GM15510 (cell line): ENCODE measurements at regions not wholly inside any gene's neighbourhood (a gene's known extent, or its start where the extent isn't known, plus 50 kb on each side); places are given as distances from the start of the nearest gene placed in this dataset.

Experiments
- POLR2A ChIP-seq: IDR thresholded peaks from 3 replicates; pipeline ENCODE4 v1.6.1; 2011; ENCODE audit warnings: borderline replicate concordance; ENCODE audit not compliant: insufficient read length; ENCODE audit errors: extremely low read depth

DNA sequence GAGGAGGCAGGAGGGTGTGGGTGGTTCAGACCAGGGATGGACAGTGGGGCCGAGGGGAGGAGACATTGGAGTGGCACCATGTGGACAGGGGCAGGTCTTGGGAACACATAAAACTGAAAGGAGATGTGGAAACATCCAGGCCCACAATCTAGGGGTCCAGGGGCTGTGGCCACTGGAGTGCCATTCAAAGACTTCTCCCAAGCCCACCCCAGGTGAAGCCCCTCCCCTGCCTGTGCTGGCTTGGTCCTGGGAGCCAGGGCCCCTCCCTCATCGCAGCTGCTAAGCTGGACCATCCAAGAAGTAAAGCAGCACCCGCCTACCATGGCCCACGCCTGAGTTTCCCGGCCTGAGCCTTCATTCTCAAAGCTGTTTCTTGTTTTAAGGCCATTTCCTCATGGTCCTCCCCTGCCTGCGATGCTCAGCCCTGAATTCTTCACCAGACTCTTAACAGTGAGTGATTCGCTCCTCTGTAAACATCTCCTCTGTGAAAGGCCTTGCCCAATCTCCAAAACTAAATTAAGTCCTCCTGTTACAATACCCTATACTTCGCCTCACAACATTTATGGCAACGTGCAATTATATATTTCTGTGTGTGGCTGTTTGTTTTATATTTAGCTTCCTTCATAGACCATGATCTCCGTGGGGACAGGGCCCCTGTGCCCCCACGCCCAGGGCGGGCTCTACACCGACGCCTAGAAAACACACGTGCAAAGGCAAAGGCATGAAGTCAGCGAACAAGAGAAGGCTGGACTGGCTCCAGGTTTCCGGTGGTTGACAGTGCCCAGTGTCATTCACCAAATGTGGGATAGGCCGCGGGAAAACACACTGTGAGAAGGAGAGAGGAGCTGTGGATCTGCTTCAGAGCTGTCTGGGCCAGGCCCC, 267.8 kb downstream of the ERMARD start:
- TF ChIP-seq POLR2A = no peak

DNA sequence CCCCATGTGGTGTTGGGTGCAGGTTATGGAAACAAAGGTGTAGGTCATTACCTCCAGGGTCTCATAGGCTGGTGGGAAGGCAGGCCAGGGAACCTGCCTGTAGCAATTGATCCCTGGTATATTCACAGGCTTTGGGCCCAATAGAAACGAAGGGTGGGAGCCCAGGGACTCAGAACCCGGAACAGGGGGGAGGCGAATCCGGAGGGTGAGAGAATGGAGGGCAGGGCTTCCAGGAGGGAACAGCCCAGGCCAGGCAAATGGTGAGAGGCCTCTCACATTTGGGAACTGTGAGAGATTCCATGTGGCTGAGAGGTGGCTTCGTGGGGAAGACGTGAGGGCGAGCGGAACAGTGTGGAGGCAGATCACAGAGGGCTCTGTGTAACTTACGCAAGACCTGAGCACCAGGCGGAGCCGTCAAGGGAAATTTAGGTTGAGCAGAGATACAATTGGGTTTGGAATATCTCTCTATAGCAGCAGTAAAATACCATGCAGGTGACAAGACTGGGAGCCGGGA, 267.1 kb downstream of the ERMARD start:
- no peak for TF ChIP-seq POLR2A

DNA sequence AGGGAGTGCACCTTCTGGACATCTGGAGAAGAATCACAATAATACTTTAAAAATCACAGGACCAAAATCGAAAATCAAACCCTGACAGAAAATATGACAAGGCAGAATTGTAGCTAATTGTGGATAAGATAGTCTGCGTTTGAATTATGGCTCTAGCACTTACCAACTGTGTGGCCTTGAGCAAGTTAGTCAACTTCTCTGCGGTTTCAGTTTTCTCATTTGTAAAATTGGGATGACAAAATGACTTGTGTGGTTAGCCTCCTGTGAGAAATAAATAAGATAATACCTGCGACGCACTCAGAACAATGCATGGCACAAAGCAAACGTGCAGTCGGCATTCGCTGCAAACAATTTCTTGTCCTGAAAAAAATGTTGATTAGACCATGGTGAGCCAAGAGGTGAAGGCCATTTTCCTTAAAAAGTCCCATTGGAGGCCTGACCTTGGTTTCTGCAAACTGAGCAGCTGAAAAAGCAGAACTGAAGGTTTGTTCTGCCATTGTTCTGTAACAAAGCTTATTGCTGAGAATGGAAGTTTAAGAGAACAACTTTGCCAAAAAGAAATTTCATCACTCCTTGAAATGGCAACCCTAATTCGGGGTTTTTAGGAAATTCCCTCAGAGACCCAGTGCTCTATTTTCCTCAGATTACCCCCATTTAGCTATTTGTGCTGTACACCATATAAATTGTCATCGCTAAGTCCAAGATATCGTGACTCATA, 266.3 kb downstream of the ERMARD start:
- TF ChIP-seq POLR2A = no peak

DNA sequence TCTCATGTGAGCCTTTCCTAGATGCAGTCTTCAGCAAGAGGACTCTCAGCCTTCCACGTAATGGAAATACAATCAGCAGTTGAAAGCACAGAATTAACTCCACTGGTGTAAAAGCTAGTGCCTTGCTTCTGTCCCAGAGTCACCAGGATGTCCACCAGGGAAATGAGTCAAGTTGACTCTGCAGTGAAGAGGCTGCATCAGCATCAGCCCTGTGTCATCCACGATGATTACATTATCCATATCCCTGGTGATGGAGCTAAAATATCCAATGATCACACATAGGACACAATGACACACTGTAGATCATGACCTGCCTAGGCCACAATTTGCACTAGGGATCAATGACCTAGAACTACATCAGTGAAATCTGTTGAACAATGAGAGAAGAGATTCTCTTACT, 262.4 kb downstream of the ERMARD start:
- no peak for TF ChIP-seq POLR2A

DNA sequence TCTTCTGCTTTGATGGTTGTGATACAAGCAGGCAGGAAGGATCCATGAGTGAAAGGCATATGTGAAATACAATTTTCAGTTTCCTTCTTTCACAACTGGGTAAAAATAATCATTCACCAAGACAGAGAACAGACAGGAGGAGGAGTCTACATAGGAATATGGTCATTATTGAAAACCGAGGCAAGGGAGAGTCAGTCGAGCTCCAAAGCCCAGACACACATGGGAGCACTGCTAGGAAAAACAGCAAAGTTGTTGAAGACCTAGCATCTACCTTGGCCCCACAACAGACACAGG, 260.6 kb downstream of the ERMARD start:
- TF ChIP-seq POLR2A = no peak

DNA sequence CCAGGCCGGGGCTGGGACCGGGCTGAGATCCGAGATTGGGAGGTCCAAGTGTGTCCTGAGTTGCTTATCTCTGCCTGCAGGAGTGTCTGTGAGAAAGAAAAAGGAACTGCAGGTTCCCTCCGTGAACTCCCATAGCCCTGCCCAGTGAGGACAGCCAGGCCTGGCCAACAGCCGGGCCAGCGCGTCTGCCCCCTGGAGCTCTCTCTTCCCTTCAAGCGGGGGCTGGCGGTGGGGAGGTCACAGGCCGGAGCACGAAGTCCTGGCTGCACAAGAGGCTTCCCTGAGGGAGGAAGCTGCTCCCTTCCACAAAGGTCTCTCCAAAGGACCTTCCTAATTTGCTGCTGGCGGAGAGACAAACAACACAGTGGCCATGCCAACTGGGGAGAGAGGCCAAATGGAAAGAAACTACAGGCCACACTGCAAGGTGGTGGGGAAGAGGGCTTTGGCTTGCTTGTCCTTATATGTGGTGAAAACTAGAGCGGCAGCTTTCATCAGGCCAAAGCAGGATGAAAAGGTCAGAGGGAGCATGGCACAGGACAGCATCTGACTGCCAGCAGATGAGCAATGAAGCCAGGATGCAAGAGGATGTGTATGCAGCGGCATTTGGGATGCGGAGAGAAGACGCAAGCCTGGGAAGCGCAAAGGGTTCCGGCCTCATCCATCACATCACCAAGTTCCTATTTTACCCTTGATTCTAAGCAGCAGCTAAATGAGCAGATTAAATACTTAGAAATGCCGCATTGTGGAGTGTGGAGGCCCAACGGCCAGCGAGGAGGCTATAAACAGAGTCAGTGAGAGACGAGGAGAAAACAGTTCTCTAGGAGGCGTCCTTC, 260.0 kb downstream of the ERMARD start:
- TF ChIP-seq POLR2A = no peak

DNA sequence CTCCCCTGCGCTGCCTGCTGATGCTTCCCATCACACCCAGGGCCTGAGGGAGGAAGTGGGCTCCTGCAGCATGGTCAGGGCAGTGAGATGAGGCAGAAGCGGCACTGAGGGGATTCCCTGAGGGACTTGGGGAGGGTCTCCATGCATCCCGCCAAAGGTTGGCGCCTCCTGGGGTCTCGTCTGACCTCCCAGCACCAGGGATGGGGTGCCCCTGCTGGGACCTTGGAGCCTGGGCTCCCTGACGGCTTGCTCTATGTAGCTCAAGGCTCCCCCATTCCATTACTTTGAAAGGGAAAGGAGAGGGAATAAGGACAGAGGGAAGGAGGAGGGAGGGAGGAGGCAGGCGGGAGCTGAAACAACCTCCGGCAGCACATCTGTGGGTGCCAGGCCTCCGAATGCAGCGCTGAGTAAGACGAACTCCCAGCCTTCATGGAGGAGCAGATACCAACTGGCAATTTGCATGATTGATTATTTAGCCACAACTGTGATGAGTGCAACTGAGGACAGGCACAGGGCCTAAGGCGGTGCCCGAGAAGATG, 259.3 kb downstream of the ERMARD start:
- TF ChIP-seq POLR2A = no peak

DNA sequence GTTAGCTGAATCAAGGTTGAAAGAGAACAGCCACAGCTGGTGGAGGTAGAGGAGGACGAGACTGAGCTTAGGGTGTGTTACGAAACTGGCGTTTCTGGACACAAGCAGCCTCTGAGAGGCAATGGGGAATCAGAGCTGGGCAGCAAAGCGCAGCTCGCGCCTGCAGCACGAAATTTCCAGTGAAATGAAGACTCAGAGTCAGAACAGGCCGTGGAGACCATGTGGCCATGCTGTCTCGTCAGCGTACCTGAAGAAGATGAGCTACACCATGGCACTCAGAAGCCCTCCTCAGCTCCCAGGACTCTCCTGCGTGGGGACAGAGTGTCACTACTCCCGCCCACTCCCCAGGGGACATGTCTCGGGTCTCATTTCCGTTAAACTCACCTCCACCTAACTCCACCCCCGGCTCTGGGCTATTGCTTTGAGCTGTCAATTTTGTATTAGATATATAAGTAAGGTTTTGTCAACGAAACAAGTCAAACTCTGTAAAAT, 256.9 kb downstream of the ERMARD start:
- no peak for TF ChIP-seq POLR2A

DNA sequence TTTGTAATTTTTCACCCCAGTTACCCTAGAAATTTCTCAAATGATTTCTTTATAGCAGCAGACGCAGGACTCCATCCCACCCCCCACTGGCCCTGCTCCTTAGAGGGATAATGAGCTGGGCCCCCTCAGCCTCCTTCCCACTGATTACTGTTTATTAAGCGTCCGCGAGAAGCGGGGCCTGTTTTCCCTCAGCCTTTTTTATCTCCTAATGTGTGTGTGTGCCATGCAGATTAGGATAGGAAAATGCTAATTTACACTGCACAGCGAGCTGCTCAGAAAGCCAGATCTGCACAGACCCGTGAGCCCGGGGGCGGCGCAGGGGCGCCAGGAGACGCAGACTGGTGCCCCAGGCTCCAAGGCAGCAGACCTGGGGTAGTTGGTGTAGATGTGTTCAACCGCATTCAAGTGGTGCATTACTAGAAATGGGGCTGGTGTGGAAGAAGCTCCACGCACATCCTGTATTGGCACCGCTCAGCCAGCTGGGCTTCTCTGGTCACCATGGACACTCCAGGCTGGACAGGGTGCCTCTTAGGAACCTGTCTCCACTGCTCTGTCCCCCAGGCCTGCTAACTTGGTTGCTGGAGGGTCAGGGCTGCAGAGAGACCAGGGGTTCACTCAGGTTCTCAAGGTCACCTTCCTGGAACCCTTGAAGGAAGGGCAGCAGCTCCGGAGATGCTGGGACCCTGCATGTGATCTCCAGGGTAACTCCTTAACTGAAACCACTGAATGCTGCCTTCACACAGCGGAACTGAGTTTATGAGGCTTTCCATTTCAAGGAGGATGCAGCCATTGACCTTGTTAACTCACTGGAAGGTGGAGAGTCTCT, 256.3 kb downstream of the ERMARD start:
- TF ChIP-seq POLR2A = no peak

DNA sequence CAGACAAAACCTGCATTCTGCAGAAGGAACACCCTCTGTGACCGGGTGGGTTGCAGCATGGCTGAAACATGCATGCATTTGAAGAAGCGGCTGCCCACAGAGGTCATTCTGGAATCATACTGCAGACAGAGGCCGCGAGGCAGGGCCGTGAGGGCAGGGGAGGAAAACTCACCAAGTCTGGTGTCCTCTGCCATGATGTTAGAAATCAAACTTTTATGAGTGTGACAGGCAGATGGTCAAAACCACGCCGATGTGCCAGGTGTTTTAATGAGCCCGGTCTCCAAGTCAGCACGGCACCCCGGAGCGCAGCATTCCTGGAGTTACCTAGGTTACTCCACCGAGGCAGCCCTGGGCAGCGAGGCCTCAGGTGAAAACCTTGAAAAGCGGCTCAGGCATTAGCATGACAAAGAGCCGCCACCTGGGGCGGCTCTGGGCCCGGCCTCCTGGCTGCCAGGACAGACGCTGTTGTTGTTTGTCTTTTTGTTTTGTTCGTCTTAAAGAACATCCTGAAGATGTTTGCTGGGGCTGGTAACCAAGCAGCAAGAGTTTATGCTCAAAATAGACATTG, 255.6 kb downstream of the ERMARD start:
- TF ChIP-seq POLR2A = no peak

DNA sequence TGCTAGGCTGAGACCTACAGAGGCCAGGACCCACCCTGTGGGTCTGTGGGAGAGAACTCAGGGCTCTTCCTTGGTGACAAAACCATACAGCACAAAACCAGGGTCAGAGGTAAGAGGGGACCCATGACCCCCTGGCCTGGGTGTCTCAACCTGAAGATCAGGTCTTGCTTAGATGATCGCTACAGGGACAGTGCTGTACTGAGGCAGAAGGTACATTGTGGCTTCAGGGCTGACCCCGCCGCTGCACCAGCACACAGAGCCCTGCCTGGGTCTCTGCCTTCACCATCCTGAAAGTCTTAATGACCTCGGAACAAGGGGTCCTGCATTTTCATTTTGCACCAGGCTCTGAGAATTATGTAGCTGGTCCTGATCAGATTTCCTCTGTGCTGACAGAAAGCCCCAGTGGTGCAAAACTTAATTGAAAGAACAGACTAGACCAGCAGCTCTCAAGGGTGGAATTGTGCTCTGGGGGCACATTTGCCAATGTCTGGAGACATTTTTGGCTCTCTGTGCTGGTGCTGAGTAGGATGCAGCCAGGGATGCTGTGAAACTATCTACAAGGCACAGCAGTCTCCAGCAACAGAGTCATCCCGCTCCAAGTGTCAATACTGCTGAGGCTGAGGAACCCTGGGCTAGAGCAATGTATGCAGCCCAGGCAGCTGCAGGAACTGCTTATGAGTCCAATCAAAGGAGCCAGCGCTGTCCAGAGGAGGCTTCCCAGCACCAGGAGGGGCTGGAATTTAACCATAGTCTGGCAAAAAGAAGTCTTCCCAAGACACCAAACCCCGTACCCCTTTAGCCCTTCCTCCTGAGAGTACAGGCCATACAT, 254.9 kb downstream of the ERMARD start:
- TF ChIP-seq POLR2A = no peak

DNA sequence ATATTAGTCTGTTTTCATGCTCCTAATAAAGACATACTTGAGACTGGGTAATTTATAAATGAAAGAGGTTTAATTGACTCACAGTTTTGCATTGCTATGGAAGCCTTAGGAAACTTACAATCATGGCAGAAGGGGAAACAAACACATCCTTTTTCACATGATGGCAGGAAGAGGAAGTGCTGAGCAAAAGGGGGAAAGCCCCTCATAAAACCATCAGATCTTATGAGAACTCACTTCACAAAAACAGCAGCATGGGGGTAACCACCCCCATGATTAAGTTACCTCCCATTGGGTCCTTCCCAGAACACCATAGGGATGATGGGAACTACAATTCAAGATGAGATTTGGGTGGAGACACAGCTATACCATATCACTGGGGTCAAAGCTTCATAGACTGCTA, 254.2 kb downstream of the ERMARD start:
- no peak for TF ChIP-seq POLR2A
